H1 (cell line): ENCODE measurements at regions not wholly inside any gene's neighbourhood (a gene's known extent, or its start where the extent isn't known, plus 50 kb on each side); places are given as distances from the start of the nearest gene placed in this dataset.

Source experiments
- CTCF ChIA-PET: fragments of 300-600 bp; sonication (Branson Sonifier 250); formaldehyde crosslinking; loops from one replicate; lab custom pipeline; 2021; ENCODE audit not compliant: partially characterized antibody; lab: Charles Lee
- POLR2A ChIA-PET: fragments of 300-600 bp; sonication (Branson Sonifier 250); formaldehyde crosslinking; loops from one replicate; lab custom pipeline; 2021; ENCODE audit warnings: inconsistent platforms; ENCODE audit not compliant: partially characterized antibody; lab: Charles Lee
- DNase-seq, 2 experiments: peaks; one replicate each; pipeline versions ENCODE4 v3.0.0 to v3.0.0-alpha.2; 2010 to 2022; ENCODE audit warnings: low spot score in 2 of 2, low read depth in 1 of 2, mixed read lengths in 1 of 2
- FAIRE-seq: peaks from 2 replicates; lab custom pipeline; 2011; peaks lifted over from hg19 to GRCh38; lab: Jason Lieb, UNC
- H2AFZ ChIP-seq: 2 replicates; pipeline ENCODE4 v1.8.1; 2012; ENCODE audit warnings: low read length, inconsistent platforms
- H2AK5ac ChIP-seq: 2 replicates; pipeline ENCODE4 v1.6.1; 2013; ENCODE audit warnings: low read depth, low read length
- H2BK120ac ChIP-seq: replicated peaks from 2 replicates; pipeline ENCODE3; 2013; ENCODE audit warnings: low read depth, low read length, inconsistent platforms
- H2BK12ac ChIP-seq: 2 replicates; pipeline ENCODE4 v1.6.1; 2013; ENCODE audit warnings: low read depth, low read length
- H2BK15ac ChIP-seq: 2 replicates; pipeline ENCODE4 v1.6.1; 2013; ENCODE audit warnings: low read length
- H2BK20ac ChIP-seq: 2 replicates; pipeline ENCODE4 v1.6.1; 2013; ENCODE audit warnings: low read length
- H2BK5ac ChIP-seq: 2 replicates; pipeline ENCODE4 v1.6.1; 2013; ENCODE audit warnings: low read depth, low read length
- H3K14ac ChIP-seq: 2 replicates; pipeline ENCODE4 v1.6.1; 2013; ENCODE audit warnings: inconsistent platforms; ENCODE audit not compliant: insufficient read length
- H3K18ac ChIP-seq: 2 replicates; pipeline ENCODE4 v1.6.1; 2013; ENCODE audit warnings: low read length; ENCODE audit errors: extremely low read depth
- H3K23ac ChIP-seq: 2 replicates; pipeline ENCODE4 v1.6.1; 2013; ENCODE audit warnings: inconsistent platforms; ENCODE audit not compliant: insufficient read length
- H3K23me2 ChIP-seq: 2 replicates; pipeline ENCODE4 v1.6.1; 2013; ENCODE audit warnings: low read depth, low read length
- H3K27ac ChIP-seq: 2 replicates; pipeline ENCODE4 v1.6.1; 2011; ENCODE audit warnings: low read depth, low read length, inconsistent platforms
- H3K27me3 ChIP-seq, 4 experiments: replicated peaks in 1 of 4; 1 replicate in 1 of 4; 2 replicates in 3 of 4; pipeline versions ENCODE4 v1.6.1 to v1.8.1; 2011 to 2013; ENCODE audit warnings: low read length in 3 of 4, mild to moderate bottlenecking in 3 of 4, inconsistent platforms in 2 of 4, mixed read lengths in 2 of 4, moderate library complexity in 1 of 4; ENCODE audit not compliant: control insufficient read depth in 3 of 4, insufficient read depth in 3 of 4; ENCODE audit errors: extremely low read depth in 1 of 4
- H3K36me3 ChIP-seq, 4 experiments: 2 replicates each; pipeline versions ENCODE4 v1.6.1 to v1.8.1; 2011 to 2013; ENCODE audit warnings: mild to moderate bottlenecking in 4 of 4, low read length in 3 of 4, moderate library complexity in 2 of 4, control low read depth in 1 of 4, inconsistent platforms in 1 of 4; ENCODE audit not compliant: insufficient read depth in 4 of 4, control insufficient read depth in 2 of 4
- H3K4ac ChIP-seq: replicated peaks from 2 replicates; pipeline ENCODE3; 2013; ENCODE audit warnings: low read length, low read depth, mixed read lengths, inconsistent platforms; ENCODE audit not compliant: insufficient read length
- H3K4me1 ChIP-seq, 4 experiments: replicated peaks in 1 of 4; 1 replicate in 1 of 4; 2 replicates in 3 of 4; pipeline versions ENCODE4 v1.6.1 to v1.8.1; 2011 to 2013; ENCODE audit warnings: low read length in 3 of 4, inconsistent platforms in 2 of 4, mixed read lengths in 1 of 4; ENCODE audit not compliant: insufficient read depth in 4 of 4, control insufficient read depth in 3 of 4
- H3K4me2 ChIP-seq, 2 experiments: 2 replicates each; pipeline versions ENCODE4 v1.6.1 to v1.8.1; 2011 to 2013; ENCODE audit warnings: low read depth in 2 of 2, low read length in 2 of 2, control low read depth in 1 of 2, inconsistent platforms in 1 of 2, mild to moderate bottlenecking in 1 of 2; ENCODE audit not compliant: insufficient read depth in 1 of 2
- H3K4me3 ChIP-seq, 4 experiments: fragments of 200-600, 300-600 bp in 1 of 4; sonication (generic), shearing (Covaris generic), sonication (Bioruptor Twin) in 1 of 4; 2 replicates each; pipeline versions ENCODE4 v1.5.1 to v1.8.1; 2011 to 2016; ENCODE audit warnings: low read length in 4 of 4, low read depth in 3 of 4, control low read depth in 2 of 4, inconsistent platforms in 2 of 4, mild to moderate bottlenecking in 2 of 4, mixed read lengths in 1 of 4, moderate library complexity in 1 of 4; ENCODE audit not compliant: insufficient read depth in 2 of 4; ENCODE audit errors: extremely low read depth in 1 of 4
- H3K56ac ChIP-seq: replicated peaks from 2 replicates; pipeline ENCODE3; 2013; ENCODE audit warnings: low read depth, mild to moderate bottlenecking, mixed read lengths, low read length, inconsistent platforms; ENCODE audit not compliant: insufficient read length
- H3K79me1 ChIP-seq: 2 replicates; pipeline ENCODE4 v1.6.1; 2013; ENCODE audit warnings: low read depth, low read length, control low read depth
- H3K79me2 ChIP-seq, 2 experiments: 2 replicates each; pipeline versions ENCODE4 v1.6.1 to v1.8.1; 2012 to 2013; ENCODE audit warnings: low read length in 2 of 2, mild to moderate bottlenecking in 2 of 2, inconsistent platforms in 1 of 2; ENCODE audit not compliant: insufficient read depth in 2 of 2, control insufficient read depth in 1 of 2
- H3K9ac ChIP-seq, 4 experiments: replicated peaks in 1 of 4; 1 replicate in 1 of 4; 2 replicates in 3 of 4; pipeline versions ENCODE4 v1.6.1 to v1.8.1; 2011 to 2013; ENCODE audit warnings: low read depth in 3 of 4, low read length in 3 of 4, control low read depth in 2 of 4, mild to moderate bottlenecking in 2 of 4, moderate library complexity in 2 of 4, inconsistent platforms in 1 of 4; ENCODE audit errors: extremely low read depth in 1 of 4
- H3K9me3 ChIP-seq, 2 experiments: 2 replicates each; pipeline versions ENCODE4 v1.6.1 to v1.8.1; 2012 to 2013; ENCODE audit warnings: mild to moderate bottlenecking in 2 of 2, moderate library complexity in 2 of 2, control low read depth in 1 of 2, inconsistent platforms in 1 of 2, low read depth in 1 of 2, low read length in 1 of 2, mixed read lengths in 1 of 2; ENCODE audit not compliant: insufficient read depth in 2 of 2
- H4K20me1 ChIP-seq, 2 experiments: replicated peaks in 1 of 2; 2 replicates each; pipeline versions ENCODE3 to v1.8.1; 2011 to 2013; ENCODE audit warnings: inconsistent platforms in 2 of 2, low read length in 2 of 2, mild to moderate bottlenecking in 1 of 2; ENCODE audit not compliant: insufficient read depth in 2 of 2, control insufficient read depth in 1 of 2
- H4K5ac ChIP-seq: 2 replicates; pipeline ENCODE4 v1.6.1; 2013; ENCODE audit warnings: low read length, low read depth, mixed read lengths, inconsistent platforms; ENCODE audit not compliant: insufficient read length
- H4K8ac ChIP-seq: 2 replicates; pipeline ENCODE4 v1.8.0; 2013; ENCODE audit warnings: mild to moderate bottlenecking, moderate library complexity, low read length, inconsistent platforms; ENCODE audit not compliant: insufficient read depth; ENCODE audit errors: extremely low read depth
- H4K91ac ChIP-seq: replicated peaks from 2 replicates; pipeline ENCODE3; 2013; ENCODE audit warnings: low read length, mixed read lengths, inconsistent platforms; ENCODE audit not compliant: insufficient read length
- CBX5 ChIP-seq: fragments of 300-800, 300-1000 bp; sonication (generic); IDR thresholded peaks from 2 replicates; pipeline ENCODE4 v1.7.1; 2016; ENCODE audit warnings: antibody characterized with exemption, low read length, low read depth
- WGBS, 2 experiments: shearing (Covaris generic) in 1 of 2; methylation state at CpG; one replicate each; pipeline versions ENCODE4 v1.1.6 to v1.1.7; 2013 to 2015; ENCODE audit warnings: low lambda C conversion rate in 2 of 2, mixed read lengths in 2 of 2, inconsistent platforms in 1 of 2, low coverage in 1 of 2, missing lambda C conversion rate in 1 of 2; ENCODE audit not compliant: insufficient replicate concordance in 2 of 2, insufficient coverage in 1 of 2, insufficient read length in 1 of 2; ENCODE audit errors: extremely low coverage in 1 of 2, missing lambda C conversion rate in 1 of 2; 5-methylcytosine and 5-hydroxymethylcytosine counted together

GRCh38 chr18:22026362-22026761 is 143.0 kb upstream of the GATA6 start:
- WGBS, 2 experiments: 81% methylated on average over 9 of the region's 9 CpGs; no CpG with 5 or more reads in 1 of the 2 experiments
- no peak overlapping the region for H2BK120ac ChIP-seq
- H3K9me3 ChIP-seq: no peaks in the 10 kb centered on the region
- no peak overlapping the region for H3K23ac ChIP-seq
- H3K4me3 ChIP-seq: no peak overlapping the region
- no peak overlapping the region for H3K4me2 ChIP-seq
- H3K9ac ChIP-seq: no peak overlapping the region
- H3K79me1 ChIP-seq: no peaks in the 10 kb centered on the region
- H3K23me2 ChIP-seq: no peaks in the 10 kb centered on the region
- no peak overlapping the region for H2BK15ac ChIP-seq
- no peak overlapping the region for H2BK12ac ChIP-seq
- H3K56ac ChIP-seq: no peak overlapping the region
- H2AK5ac ChIP-seq: no peak overlapping the region
- H3K36me3 ChIP-seq: no peaks in the 10 kb centered on the region
- no peaks in the 10 kb centered on the region for H3K27me3 ChIP-seq
- H3K4me1 ChIP-seq: no peaks in the 10 kb centered on the region
- no peak overlapping the region for H2AFZ ChIP-seq
- no peak for FAIRE-seq
- no peak overlapping the region for H3K14ac ChIP-seq
- no peak overlapping the region for H3K18ac ChIP-seq
- no peak overlapping the region for H4K5ac ChIP-seq
- H3K4ac ChIP-seq: no peak overlapping the region
- H2BK5ac ChIP-seq: no peak overlapping the region
- ChIA-PET CTCF (interaction anchor here (0.6 to 1.1 kb wide), 3 partner anchors 27 to 38 kb away, joined by 3 read pairs; no protein-coding TSS in a partner anchor), POLR2A (no interaction called here)
- H4K8ac ChIP-seq: no peak overlapping the region
- no peak for DNase-seq
- H4K91ac ChIP-seq: no peak overlapping the region
- H4K20me1 ChIP-seq: no peaks in the 10 kb centered on the region
- H3K79me2 ChIP-seq: no peaks in the 10 kb centered on the region
- no peak overlapping the region for H3K27ac ChIP-seq
- H2BK20ac ChIP-seq: no peak overlapping the region
- TF ChIP-seq CBX5: no peak
